HG03159 (cell line): ENCODE measurements at regions not wholly inside any gene's neighbourhood (a gene's known extent, or its start where the extent isn't known, plus 50 kb on each side); places are given as distances from the start of the nearest gene placed in this dataset.
"Not testable (repeated sequence)": the region's sequence is repeated elsewhere in the genome, so short reads cannot be mapped to it uniquely, and the experiment has no call there.

Experiments
- ATAC-seq: cut with Tn5 transposase; IDR thresholded peaks from one replicate; pipeline ENCODE4 v1.9.1; 2021; ENCODE audit warnings: mild to moderate bottlenecking, moderate library complexity; ENCODE audit not compliant: unreplicated experiment

- ATAC-seq = not testable (repeated sequence)
Observed at GRCh38 chr18:53821141-53821540, 403.3 kb downstream of the MBD2 start.

- no peak for ATAC-seq
Observed at GRCh38 chr18:53819671-53820070, 404.8 kb downstream of the MBD2 start.

GRCh38 chr18:53819174-53819573 is 405.3 kb downstream of the MBD2 start:
- ATAC-seq = no peak

GRCh38 chr18:53817976-53818950 is 406.2 kb downstream of the MBD2 start:
- no peak for ATAC-seq

GRCh38 chr18:53800171-53800570 is 424.3 kb downstream of the MBD2 start:
- ATAC-seq = no peak

- ATAC-seq = no peak
Observed at GRCh38 chr18:53799134-53799533, 425.3 kb downstream of the MBD2 start.

GRCh38 chr18:53798516-53798915 is 426.0 kb downstream of the MBD2 start:
- ATAC-seq = no peak

- no peak for ATAC-seq
Observed at GRCh38 chr18:53797998-53798495, 426.4 kb downstream of the MBD2 start.

- peak; percentile 85 for ATAC-seq
Observed at GRCh38 chr18:53796040-53796729, 428.3 kb downstream of the MBD2 start.

- ATAC-seq = peak; percentile 10
Observed at GRCh38 chr18:53795610-53796009, 428.9 kb downstream of the MBD2 start.

GRCh38 chr18:53795061-53795460 is 429.4 kb downstream of the MBD2 start:
- ATAC-seq = no peak

GRCh38 chr18:53792762-53793161 is 431.7 kb downstream of the MBD2 start:
- no peak for ATAC-seq

GRCh38 chr18:53790786-53791185 is 433.7 kb downstream of the MBD2 start:
- no peak for ATAC-seq

- ATAC-seq = no peak
Observed at GRCh38 chr18:53789376-53790247, 434.9 kb downstream of the MBD2 start.

GRCh38 chr18:53785811-53786210 is 438.7 kb downstream of the MBD2 start:
- peak; percentile 35 for ATAC-seq

GRCh38 chr18:53784253-53784652 is 440.2 kb downstream of the MBD2 start:
- no peak for ATAC-seq

GRCh38 chr18:53780666-53781065 is 443.8 kb downstream of the MBD2 start:
- ATAC-seq = no peak

GRCh38 chr18:53772293-53772692 is 452.2 kb downstream of the MBD2 start:
- no peak for ATAC-seq

GRCh38 chr18:53771664-53772063 is 452.8 kb downstream of the MBD2 start:
- ATAC-seq = no peak

- ATAC-seq = no peak
Observed at GRCh38 chr18:53765211-53765610, 459.3 kb downstream of the MBD2 start.

GRCh38 chr18:53764086-53764485 is 460.4 kb downstream of the MBD2 start:
- no peak for ATAC-seq
